GM23338 (cell line): ENCODE measurements at regions not wholly inside any gene's neighbourhood (a gene's known extent, or its start where the extent isn't known, plus 50 kb on each side); places are given as distances from the start of the nearest gene placed in this dataset.

Experiments
- ATAC-seq: fragments of 200-7000 bp; cut with Tn5 transposase; 3 replicates; pipeline ENCODE4 v1.9.1; 2020
- DNase-seq: peaks from one replicate; pipeline ENCODE4 v3.0.0-alpha.2; 2015; ENCODE audit warnings: low spot score
- H2AFZ ChIP-seq: fragments of 200-600 bp; sonication (generic); 2 replicates; pipeline ENCODE4 v1.8.0; 2016; ENCODE audit warnings: antibody characterized with exemption, mild to moderate bottlenecking, moderate library complexity
- H3F3A ChIP-seq: fragments of 200-600 bp; sonication (generic); replicated peaks from 2 replicates; pipeline ENCODE4 v1.8.0; 2017; ENCODE audit warnings: antibody characterized with exemption, mixed run types, low read depth
- H3K27ac ChIP-seq: fragments of 200-600 bp; sonication (generic); 2 replicates; pipeline ENCODE4 v1.6.1; 2016; ENCODE audit warnings: low read depth
- H3K27me3 ChIP-seq: fragments of 200-600 bp; sonication (generic); 2 replicates; pipeline ENCODE4 v1.8.0; 2016; ENCODE audit warnings: mild to moderate bottlenecking, mixed run types, moderate library complexity; ENCODE audit not compliant: insufficient read depth
- H3K36me3 ChIP-seq: fragments of 200-600 bp; sonication (generic); 2 replicates; pipeline ENCODE4 v1.8.0; 2016; ENCODE audit warnings: mild to moderate bottlenecking; ENCODE audit not compliant: insufficient read depth
- H3K4me1 ChIP-seq: fragments of 200-600 bp; sonication (generic); 2 replicates; pipeline ENCODE4 v1.8.0; 2016; ENCODE audit warnings: mild to moderate bottlenecking, moderate library complexity; ENCODE audit not compliant: insufficient read depth
- H3K4me2 ChIP-seq: fragments of 200-600 bp; sonication (generic); 2 replicates; pipeline ENCODE4 v1.7.1; 2017; ENCODE audit warnings: mixed run types
- H3K4me3 ChIP-seq: fragments of 200-600 bp; sonication (generic); 2 replicates; pipeline ENCODE4 v1.6.1; 2016; ENCODE audit warnings: mixed run types
- H3K79me2 ChIP-seq: fragments of 200-600 bp; sonication (generic); replicated peaks from 2 replicates; pipeline ENCODE4 v1.8.0; 2017; ENCODE audit warnings: mild to moderate bottlenecking; ENCODE audit not compliant: insufficient read depth
- H3K9me2 ChIP-seq: fragments of 200-600 bp; sonication (generic); 2 replicates; pipeline ENCODE4 v1.8.0; 2017; ENCODE audit not compliant: insufficient read depth
- H4K20me1 ChIP-seq: fragments of 200-600 bp; sonication (generic); replicated peaks from 2 replicates; pipeline ENCODE4 v1.8.0; 2017; ENCODE audit warnings: mild to moderate bottlenecking; ENCODE audit not compliant: insufficient read depth
- H3K27ac Mint-ChIP-seq: 2 replicates; pipeline ENCODE4 v1.8.0; 2020; ENCODE audit warnings: inconsistent platforms, mild to moderate bottlenecking, moderate library complexity, mixed read lengths
- H3K27me3 Mint-ChIP-seq: 3 replicates; pipeline ENCODE4 v1.8.0; 2022; ENCODE audit warnings: low read depth, mild to moderate bottlenecking, moderate library complexity, mixed read lengths, inconsistent platforms; ENCODE audit not compliant: insufficient read depth, poor library complexity
- H3K36me3 Mint-ChIP-seq: 3 replicates; pipeline ENCODE4 v1.8.0; 2021; ENCODE audit warnings: low read depth, mild to moderate bottlenecking, inconsistent platforms, moderate library complexity, mixed read lengths
- H3K4me1 Mint-ChIP-seq: 3 replicates; pipeline ENCODE4 v1.8.0; 2020; ENCODE audit warnings: mild to moderate bottlenecking, inconsistent platforms, mixed read lengths
- H3K4me3 Mint-ChIP-seq: 3 replicates; pipeline ENCODE4 v1.8.0; 2021; ENCODE audit warnings: moderate library complexity, mild to moderate bottlenecking, inconsistent platforms, mixed read lengths
- H3K9me3 Mint-ChIP-seq: 3 replicates; pipeline ENCODE4 v1.8.0; 2020; ENCODE audit warnings: moderate library complexity, mild to moderate bottlenecking, inconsistent platforms, mixed read lengths
- EZH2 ChIP-seq: fragments of 200-600 bp; sonication (generic); IDR thresholded peaks from one replicate; pipeline ENCODE4 v1.8.0; 2017; ENCODE audit warnings: antibody characterized with exemption, mild to moderate bottlenecking, low read depth; ENCODE audit not compliant: unreplicated experiment
- NANOG ChIP-seq: IDR thresholded peaks from 2 replicates; pipeline ENCODE4 v1.6.1; 2016; ENCODE audit warnings: antibody characterized with exemption, borderline replicate concordance
- STAT1 ChIP-seq: IDR thresholded peaks from one replicate; pipeline ENCODE4 v1.6.1; 2016; ENCODE audit warnings: antibody characterized with exemption; ENCODE audit not compliant: unreplicated experiment
- ZNF114 ChIP-seq: fragments of 250-450 bp; sonication (Bioruptor Pico); IDR thresholded peaks from 2 replicates; pipeline ENCODE4 v1.5.0; 2020; ENCODE audit warnings: mild to moderate bottlenecking, moderate library complexity
- TF ChIP-seq, protein P1 (sequence below): IDR thresholded peaks from one replicate; pipeline ENCODE4 v1.6.1; 2018; ENCODE audit warnings: antibody characterized with exemption; ENCODE audit not compliant: unreplicated experiment
- TF ChIP-seq, protein P2 (sequence below), 2 experiments: fragments of 200-600 bp in 1 of 2; sonication (generic) in 1 of 2; conservative IDR thresholded peaks; 2 replicates each; pipeline versions ENCODE4 v1.5.1 to v1.6.1; 2016 to 2017; ENCODE audit warnings: antibody characterized with exemption in 2 of 2, low read depth in 2 of 2, mild to moderate bottlenecking in 2 of 2, moderate library complexity in 1 of 2
- TF ChIP-seq, protein P3 (sequence below): fragments of 250-450 bp; sonication (Bioruptor Pico); IDR thresholded peaks from 2 replicates; pipeline ENCODE4 v1.5.0; 2020; ENCODE audit warnings: mild to moderate bottlenecking, moderate library complexity

DNA sequence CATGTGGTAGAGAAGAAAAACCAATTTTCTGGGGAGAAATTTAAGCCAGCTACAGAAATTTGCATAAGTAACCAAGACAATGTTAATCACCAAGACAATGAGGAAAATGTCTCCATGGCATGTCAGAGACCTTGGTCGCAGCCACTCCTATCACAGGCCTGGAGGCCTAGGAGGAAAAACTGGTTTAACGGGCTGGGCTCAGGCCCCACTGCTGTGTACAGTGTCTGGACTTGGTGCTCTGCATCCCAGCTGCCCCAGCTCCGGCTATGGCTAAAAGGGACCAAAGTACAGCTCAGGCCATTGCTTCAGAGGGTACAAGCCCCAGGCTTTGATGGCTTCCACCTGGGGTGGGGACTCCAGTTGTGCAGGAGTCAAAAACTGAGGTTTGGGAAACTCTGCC lies 1075.1 kb upstream of the CDH18 start:
- Histone ChIP-seq H3K27ac (no peak overlapping the region), H3K4me1 (no peaks in the 10 kb centered on the region), H3K4me2 (no peak overlapping the region), H3F3A (no peaks in the 10 kb centered on the region), H3K9me2 (no peaks in the 10 kb centered on the region), H4K20me1 (no peaks in the 10 kb centered on the region), H3K79me2 (no peaks in the 10 kb centered on the region), H2AFZ (no peak overlapping the region), H3K36me3 (peaks cover 4% of the 10 kb centered on the region; the same call in 1 of the 2 replicates), H3K4me3 (no peak overlapping the region), H3K27me3 (no peaks in the 10 kb centered on the region)
- Mint-ChIP-seq H3K9me3 (peaks cover 44% of the 10 kb centered on the region), H3K27me3 (peaks cover 3% of the 10 kb centered on the region), H3K4me1 (no peaks in the 10 kb centered on the region), H3K36me3 (peaks cover 21% of the 10 kb centered on the region; the same call in 2 of the 3 replicates), H3K4me3 (no peak overlapping the region), H3K27ac (no peak overlapping the region)
- DNase-seq: no peak
- no peak for ATAC-seq
- TF ChIP-seq, protein P1, sequence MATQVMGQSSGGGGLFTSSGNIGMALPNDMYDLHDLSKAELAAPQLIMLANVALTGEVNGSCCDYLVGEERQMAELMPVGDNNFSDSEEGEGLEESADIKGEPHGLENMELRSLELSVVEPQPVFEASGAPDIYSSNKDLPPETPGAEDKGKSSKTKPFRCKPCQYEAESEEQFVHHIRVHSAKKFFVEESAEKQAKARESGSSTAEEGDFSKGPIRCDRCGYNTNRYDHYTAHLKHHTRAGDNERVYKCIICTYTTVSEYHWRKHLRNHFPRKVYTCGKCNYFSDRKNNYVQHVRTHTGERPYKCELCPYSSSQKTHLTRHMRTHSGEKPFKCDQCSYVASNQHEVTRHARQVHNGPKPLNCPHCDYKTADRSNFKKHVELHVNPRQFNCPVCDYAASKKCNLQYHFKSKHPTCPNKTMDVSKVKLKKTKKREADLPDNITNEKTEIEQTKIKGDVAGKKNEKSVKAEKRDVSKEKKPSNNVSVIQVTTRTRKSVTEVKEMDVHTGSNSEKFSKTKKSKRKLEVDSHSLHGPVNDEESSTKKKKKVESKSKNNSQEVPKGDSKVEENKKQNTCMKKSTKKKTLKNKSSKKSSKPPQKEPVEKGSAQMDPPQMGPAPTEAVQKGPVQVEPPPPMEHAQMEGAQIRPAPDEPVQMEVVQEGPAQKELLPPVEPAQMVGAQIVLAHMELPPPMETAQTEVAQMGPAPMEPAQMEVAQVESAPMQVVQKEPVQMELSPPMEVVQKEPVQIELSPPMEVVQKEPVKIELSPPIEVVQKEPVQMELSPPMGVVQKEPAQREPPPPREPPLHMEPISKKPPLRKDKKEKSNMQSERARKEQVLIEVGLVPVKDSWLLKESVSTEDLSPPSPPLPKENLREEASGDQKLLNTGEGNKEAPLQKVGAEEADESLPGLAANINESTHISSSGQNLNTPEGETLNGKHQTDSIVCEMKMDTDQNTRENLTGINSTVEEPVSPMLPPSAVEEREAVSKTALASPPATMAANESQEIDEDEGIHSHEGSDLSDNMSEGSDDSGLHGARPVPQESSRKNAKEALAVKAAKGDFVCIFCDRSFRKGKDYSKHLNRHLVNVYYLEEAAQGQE: no peak
- TF ChIP-seq, protein P2, sequence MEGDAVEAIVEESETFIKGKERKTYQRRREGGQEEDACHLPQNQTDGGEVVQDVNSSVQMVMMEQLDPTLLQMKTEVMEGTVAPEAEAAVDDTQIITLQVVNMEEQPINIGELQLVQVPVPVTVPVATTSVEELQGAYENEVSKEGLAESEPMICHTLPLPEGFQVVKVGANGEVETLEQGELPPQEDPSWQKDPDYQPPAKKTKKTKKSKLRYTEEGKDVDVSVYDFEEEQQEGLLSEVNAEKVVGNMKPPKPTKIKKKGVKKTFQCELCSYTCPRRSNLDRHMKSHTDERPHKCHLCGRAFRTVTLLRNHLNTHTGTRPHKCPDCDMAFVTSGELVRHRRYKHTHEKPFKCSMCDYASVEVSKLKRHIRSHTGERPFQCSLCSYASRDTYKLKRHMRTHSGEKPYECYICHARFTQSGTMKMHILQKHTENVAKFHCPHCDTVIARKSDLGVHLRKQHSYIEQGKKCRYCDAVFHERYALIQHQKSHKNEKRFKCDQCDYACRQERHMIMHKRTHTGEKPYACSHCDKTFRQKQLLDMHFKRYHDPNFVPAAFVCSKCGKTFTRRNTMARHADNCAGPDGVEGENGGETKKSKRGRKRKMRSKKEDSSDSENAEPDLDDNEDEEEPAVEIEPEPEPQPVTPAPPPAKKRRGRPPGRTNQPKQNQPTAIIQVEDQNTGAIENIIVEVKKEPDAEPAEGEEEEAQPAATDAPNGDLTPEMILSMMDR (conservative IDR thresholded peaks at IDR 0.05; ENCODE audit: low read depth in 2 of 2): no peak
- no peak for TF ChIP-seq NANOG
- no peak for TF ChIP-seq STAT1

DNA sequence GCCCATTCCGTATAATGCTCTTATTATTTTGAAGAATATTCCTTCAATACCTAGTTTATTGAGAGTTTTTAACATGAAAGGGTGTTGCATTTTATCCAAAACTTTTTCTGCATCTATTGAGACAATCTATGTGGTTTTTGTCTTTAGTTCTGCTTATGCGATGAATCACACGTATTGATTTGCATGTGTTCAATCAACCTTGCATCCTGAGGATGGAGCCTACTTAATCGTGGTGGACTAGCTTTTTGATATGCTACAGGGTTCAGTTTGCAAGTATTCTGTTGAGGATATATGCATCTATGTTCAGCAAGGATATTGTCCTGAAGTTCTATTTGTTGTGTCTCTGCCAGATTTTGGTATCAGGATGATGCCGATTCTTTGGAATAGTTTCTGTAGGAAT lies 1070.3 kb upstream of the CDH18 start:
- no peaks in the 10 kb centered on the region for H3K27me3 Mint-ChIP-seq
- Histone ChIP-seq H3K36me3 (no peaks in the 10 kb centered on the region), H3F3A (no peaks in the 10 kb centered on the region), H3K79me2 (no peaks in the 10 kb centered on the region), H3K27me3 (no peaks in the 10 kb centered on the region), H2AFZ (no peak overlapping the region), H3K4me2 (no peak overlapping the region), H3K9me2 (no peaks in the 10 kb centered on the region), H3K4me3 (no peak overlapping the region), H3K4me1 (no peaks in the 10 kb centered on the region), H3K27ac (no peak overlapping the region), H4K20me1 (no peaks in the 10 kb centered on the region)
- H3K27ac Mint-ChIP-seq: no peak overlapping the region
- peaks cover 31% of the 10 kb centered on the region for H3K9me3 Mint-ChIP-seq
- ATAC-seq: no peak
- DNase-seq: no peak
- H3K4me1 Mint-ChIP-seq: no peaks in the 10 kb centered on the region
- H3K4me3 Mint-ChIP-seq: no peak overlapping the region
- peaks cover 13% of the 10 kb centered on the region; the same call in 2 of the 3 replicates for H3K36me3 Mint-ChIP-seq
- TF ChIP-seq EZH2 (no peak), NANOG (no peak), ZNF114 (CRISPR knock-in tag) (no peak)
- TF ChIP-seq, protein P3, sequence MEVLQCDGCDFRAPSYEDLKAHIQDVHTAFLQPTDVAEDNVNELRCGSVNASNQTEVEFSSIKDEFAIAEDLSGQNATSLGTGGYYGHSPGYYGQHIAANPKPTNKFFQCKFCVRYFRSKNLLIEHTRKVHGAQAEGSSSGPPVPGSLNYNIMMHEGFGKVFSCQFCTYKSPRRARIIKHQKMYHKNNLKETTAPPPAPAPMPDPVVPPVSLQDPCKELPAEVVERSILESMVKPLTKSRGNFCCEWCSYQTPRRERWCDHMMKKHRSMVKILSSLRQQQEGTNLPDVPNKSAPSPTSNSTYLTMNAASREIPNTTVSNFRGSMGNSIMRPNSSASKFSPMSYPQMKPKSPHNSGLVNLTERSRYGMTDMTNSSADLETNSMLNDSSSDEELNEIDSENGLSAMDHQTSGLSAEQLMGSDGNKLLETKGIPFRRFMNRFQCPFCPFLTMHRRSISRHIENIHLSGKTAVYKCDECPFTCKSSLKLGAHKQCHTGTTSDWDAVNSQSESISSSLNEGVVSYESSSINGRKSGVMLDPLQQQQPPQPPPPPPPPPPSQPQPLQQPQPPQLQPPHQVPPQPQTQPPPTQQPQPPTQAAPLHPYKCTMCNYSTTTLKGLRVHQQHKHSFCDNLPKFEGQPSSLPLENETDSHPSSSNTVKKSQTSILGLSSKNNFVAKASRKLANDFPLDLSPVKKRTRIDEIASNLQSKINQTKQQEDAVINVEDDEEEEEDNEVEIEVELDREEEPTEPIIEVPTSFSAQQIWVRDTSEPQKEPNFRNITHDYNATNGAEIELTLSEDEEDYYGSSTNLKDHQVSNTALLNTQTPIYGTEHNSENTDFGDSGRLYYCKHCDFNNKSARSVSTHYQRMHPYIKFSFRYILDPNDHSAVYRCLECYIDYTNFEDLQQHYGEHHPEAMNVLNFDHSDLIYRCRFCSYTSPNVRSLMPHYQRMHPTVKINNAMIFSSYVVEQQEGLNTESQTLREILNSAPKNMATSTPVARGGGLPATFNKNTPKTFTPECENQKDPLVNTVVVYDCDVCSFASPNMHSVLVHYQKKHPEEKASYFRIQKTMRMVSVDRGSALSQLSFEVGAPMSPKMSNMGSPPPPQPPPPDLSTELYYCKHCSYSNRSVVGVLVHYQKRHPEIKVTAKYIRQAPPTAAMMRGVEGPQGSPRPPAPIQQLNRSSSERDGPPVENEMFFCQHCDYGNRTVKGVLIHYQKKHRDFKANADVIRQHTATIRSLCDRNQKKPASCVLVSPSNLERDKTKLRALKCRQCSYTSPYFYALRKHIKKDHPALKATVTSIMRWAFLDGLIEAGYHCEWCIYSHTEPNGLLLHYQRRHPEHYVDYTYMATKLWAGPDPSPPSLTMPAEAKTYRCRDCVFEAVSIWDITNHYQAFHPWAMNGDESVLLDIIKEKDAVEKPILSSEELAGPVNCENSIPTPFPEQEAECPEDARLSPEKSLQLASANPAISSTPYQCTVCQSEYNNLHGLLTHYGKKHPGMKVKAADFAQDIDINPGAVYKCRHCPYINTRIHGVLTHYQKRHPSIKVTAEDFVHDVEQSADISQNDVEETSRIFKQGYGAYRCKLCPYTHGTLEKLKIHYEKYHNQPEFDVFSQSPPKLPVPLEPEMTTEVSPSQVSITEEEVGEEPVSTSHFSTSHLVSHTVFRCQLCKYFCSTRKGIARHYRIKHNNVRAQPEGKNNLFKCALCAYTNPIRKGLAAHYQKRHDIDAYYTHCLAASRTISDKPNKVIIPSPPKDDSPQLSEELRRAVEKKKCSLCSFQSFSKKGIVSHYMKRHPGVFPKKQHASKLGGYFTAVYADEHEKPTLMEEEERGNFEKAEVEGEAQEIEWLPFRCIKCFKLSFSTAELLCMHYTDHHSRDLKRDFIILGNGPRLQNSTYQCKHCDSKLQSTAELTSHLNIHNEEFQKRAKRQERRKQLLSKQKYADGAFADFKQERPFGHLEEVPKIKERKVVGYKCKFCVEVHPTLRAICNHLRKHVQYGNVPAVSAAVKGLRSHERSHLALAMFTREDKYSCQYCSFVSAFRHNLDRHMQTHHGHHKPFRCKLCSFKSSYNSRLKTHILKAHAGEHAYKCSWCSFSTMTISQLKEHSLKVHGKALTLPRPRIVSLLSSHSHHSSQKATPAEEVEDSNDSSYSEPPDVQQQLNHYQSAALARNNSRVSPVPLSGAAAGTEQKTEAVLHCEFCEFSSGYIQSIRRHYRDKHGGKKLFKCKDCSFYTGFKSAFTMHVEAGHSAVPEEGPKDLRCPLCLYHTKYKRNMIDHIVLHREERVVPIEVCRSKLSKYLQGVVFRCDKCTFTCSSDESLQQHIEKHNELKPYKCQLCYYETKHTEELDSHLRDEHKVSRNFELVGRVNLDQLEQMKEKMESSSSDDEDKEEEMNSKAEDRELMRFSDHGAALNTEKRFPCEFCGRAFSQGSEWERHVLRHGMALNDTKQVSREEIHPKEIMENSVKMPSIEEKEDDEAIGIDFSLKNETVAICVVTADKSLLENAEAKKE (CRISPR knock-in tag): no peak
